ENCODE measurements at regions not wholly inside any gene's neighbourhood (a gene's known extent, or its start where the extent isn't known, plus 50 kb on each side); places are given as distances from the start of the nearest gene placed in this dataset.

GRCh38 chr6:88386167-88386566 is 220.0 kb upstream of the CNR1 start:
- FAIRE-seq (no peak), DNase-seq (ENCODE audit: low spot score) (no peak)

GRCh38 chr6:88383183-88383582 is 217.0 kb upstream of the CNR1 start:
- DNase-seq (ENCODE audit: low spot score) (no peak), FAIRE-seq (no peak)

GRCh38 chr6:88381289-88381642 is 215.1 kb upstream of the CNR1 start:
- FAIRE-seq (no peak), DNase-seq (ENCODE audit: low spot score) (no peak)

GRCh38 chr6:88380618-88381288 is 214.6 kb upstream of the CNR1 start:
- DNase-seq (ENCODE audit: low spot score) (peak; percentile 40), FAIRE-seq (peak; percentile 73)

GRCh38 chr6:88380083-88380482 is 213.9 kb upstream of the CNR1 start:
- FAIRE-seq (peak; percentile 93), DNase-seq (ENCODE audit: low spot score) (peak; percentile 63)

- DNase-seq (ENCODE audit: low spot score) (no peak), FAIRE-seq (no peak)
Measured at GRCh38 chr6:88378639-88379038, 212.5 kb upstream of the CNR1 start.

- FAIRE-seq = no peak
- DNase-seq (ENCODE audit: low spot score) = no peak
Measured at GRCh38 chr6:88377976-88378568, 211.9 kb upstream of the CNR1 start.

GRCh38 chr6:88376768-88377387 is 210.7 kb upstream of the CNR1 start:
- DNase-seq (ENCODE audit: low spot score) (peak; percentile 62), FAIRE-seq (peak; percentile 98)

GRCh38 chr6:88376197-88376596 is 210.1 kb upstream of the CNR1 start:
- FAIRE-seq (no peak), DNase-seq (ENCODE audit: low spot score) (no peak)

- DNase-seq (ENCODE audit: low spot score) (no peak), FAIRE-seq (no peak)
Measured at GRCh38 chr6:88374553-88374952, 208.4 kb upstream of the CNR1 start.

GRCh38 chr6:88371480-88371879 is 205.3 kb upstream of the CNR1 start:
- FAIRE-seq = no peak
- no peak for DNase-seq (ENCODE audit: low spot score)

- no peak for DNase-seq (ENCODE audit: low spot score)
- FAIRE-seq = no peak
Measured at GRCh38 chr6:88370127-88370710, 204.1 kb upstream of the CNR1 start.

- FAIRE-seq = no peak
- DNase-seq (ENCODE audit: low spot score) = no peak
Measured at GRCh38 chr6:88369262-88369661, 203.1 kb upstream of the CNR1 start.

- peak; percentile 97 for FAIRE-seq
Measured at GRCh38 chr6:88368071-88368787, 202.1 kb upstream of the CNR1 start.

GRCh38 chr6:88367248-88367647 is 201.1 kb upstream of the CNR1 start:
- FAIRE-seq = no peak
- DNase-seq (ENCODE audit: low spot score) = no peak

More at GRCh38 chr6:88368071-88368787, 202.1 kb upstream of the CNR1 start:
- peak; percentile 76 for DNase-seq (ENCODE audit: low spot score)

GRCh38 chr6:88366672-88367071 is 200.5 kb upstream of the CNR1 start:
- DNase-seq (ENCODE audit: low spot score) = no peak
- FAIRE-seq = no peak

GRCh38 chr6:88365656-88366055 is 199.5 kb upstream of the CNR1 start:
- DNase-seq (ENCODE audit: low spot score) (no peak), FAIRE-seq (no peak)

GRCh38 chr6:88365230-88365629 is 199.1 kb upstream of the CNR1 start:
- DNase-seq (ENCODE audit: low spot score) (no peak), FAIRE-seq (no peak)

GRCh38 chr6:88361754-88362153 is 195.6 kb upstream of the CNR1 start:
- DNase-seq (ENCODE audit: low spot score) (no peak), FAIRE-seq (no peak)

GRCh38 chr6:88361298-88361697 is 195.2 kb upstream of the CNR1 start:
- DNase-seq (ENCODE audit: low spot score) = no peak
- FAIRE-seq = no peak

GRCh38 chr6:88360203-88360797 is 194.2 kb upstream of the CNR1 start:
- peak; percentile 98 for FAIRE-seq
- peak; percentile 85 for DNase-seq (ENCODE audit: low spot score)

Measured in RCC 7860 (cell line).